Inflammatory macrophage treated with lipopolysaccharide for 4 hours (primary cell): ENCODE measurements at regions not wholly inside any gene's neighbourhood (a gene's known extent, or its start where the extent isn't known, plus 50 kb on each side); places are given as distances from the start of the nearest gene placed in this dataset.
"Not testable (repeated sequence)": the region's sequence is repeated elsewhere in the genome, so short reads cannot be mapped to it uniquely, and the experiment has no call there.

Source experiments
- DNase-seq: peaks from one replicate; pipeline ENCODE4 v3.0.0-alpha.2; 2020

- no peak for DNase-seq
These were observed 139.5 kb upstream of the LRATD1 start for GRCh38 chr2:14492920-14493503.

GRCh38 chr2:14494759-14495158, 137.8 kb upstream of the LRATD1 start:
- no peak for DNase-seq

- DNase-seq: no peak
These were observed 131.5 kb upstream of the LRATD1 start for GRCh38 chr2:14501061-14501460.

DNA sequence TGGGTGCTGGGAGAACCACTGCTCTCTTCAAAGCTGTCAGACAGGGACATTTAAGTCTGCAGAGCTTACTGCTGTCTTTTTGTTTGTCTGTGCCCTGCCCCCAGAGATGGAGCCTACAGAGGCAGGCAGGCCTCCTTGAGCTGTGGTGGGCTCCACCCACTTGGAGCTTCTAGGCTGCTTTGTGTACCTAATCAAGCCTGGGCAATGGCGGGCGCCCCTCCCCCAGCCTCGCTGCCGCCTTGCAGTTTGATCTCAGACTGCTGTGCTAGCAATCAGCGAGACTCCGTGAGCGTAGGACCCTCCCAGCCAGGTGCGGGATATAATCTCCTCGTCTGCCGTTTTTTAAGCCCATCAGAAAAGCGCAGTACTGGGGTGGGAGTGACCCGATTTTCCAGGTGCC, 125.6 kb upstream of the LRATD1 start:
- not testable (repeated sequence) for DNase-seq

GRCh38 chr2:14511541-14511940, 121.0 kb upstream of the LRATD1 start:
- no peak for DNase-seq

DNA sequence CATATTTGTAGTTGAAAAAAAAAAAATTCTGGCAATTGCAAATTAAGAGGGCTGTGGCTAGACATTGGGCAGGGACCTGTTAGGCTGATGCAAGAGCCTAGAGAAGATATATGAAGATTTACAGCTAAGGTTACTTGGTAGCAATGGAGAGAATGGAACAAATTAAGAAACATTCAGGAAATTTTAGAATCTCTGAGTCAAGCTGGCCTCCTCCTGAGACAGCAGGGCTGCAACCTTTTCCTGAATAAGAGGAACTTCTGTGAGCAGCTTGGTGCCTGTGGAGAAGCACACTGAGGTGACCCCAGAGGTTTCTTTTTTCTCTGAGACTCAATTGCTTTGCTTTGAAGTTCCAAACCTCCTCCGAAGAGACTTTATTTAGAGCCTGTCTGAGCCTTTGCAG, 118.6 kb upstream of the LRATD1 start:
- DNase-seq: no peak

- no peak for DNase-seq
These were observed 115.7 kb upstream of the LRATD1 start for GRCh38 chr2:14516844-14517243.

GRCh38 chr2:14517731-14518130, 114.8 kb upstream of the LRATD1 start:
- DNase-seq: no peak

DNA sequence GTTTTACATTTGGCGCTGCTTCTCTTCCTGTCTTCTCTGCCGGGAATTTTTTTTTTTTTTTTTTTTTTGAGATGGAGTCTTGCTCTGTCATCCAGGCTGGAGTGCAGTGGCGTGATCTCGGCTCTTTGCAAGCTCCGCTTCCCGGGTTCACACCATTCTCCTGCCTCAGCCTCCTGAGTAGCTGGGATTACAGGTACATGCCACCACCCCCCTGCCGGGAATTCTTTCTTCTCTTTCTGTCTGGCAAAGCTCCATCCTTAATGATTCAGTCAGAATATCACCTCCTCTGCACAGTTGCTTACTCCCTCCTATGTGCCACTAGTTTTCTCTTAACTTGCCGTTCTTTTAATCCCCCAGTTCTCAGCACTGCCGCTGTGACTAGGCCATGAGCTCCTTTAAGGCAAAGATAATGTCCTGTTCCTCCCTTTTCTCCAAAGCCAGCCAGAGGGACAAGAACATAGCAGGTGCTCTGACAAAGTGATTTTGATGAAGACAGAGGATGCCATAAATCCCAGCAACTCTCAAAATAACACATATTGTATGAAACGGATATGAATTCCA, 112.1 kb upstream of the LRATD1 start:
- DNase-seq: no peak

- DNase-seq: no peak
These were observed 108.3 kb upstream of the LRATD1 start for GRCh38 chr2:14524041-14524802.

DNA sequence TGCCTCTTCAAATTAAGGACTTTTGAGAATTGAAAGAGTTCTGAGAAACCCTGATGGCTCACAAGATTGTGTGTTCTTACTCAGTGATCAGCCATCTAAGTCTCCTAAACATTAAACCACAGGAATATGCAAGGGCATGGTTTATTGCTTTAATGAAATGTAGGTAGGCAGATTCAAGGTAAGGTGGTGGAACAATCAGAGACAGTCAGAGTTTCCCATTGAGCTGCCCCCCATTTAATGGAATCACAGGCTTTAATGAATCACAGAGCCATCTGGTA, 107.8 kb upstream of the LRATD1 start:
- DNase-seq: no peak

- no peak for DNase-seq
These were observed 102.0 kb upstream of the LRATD1 start for GRCh38 chr2:14530506-14530905.

DNA sequence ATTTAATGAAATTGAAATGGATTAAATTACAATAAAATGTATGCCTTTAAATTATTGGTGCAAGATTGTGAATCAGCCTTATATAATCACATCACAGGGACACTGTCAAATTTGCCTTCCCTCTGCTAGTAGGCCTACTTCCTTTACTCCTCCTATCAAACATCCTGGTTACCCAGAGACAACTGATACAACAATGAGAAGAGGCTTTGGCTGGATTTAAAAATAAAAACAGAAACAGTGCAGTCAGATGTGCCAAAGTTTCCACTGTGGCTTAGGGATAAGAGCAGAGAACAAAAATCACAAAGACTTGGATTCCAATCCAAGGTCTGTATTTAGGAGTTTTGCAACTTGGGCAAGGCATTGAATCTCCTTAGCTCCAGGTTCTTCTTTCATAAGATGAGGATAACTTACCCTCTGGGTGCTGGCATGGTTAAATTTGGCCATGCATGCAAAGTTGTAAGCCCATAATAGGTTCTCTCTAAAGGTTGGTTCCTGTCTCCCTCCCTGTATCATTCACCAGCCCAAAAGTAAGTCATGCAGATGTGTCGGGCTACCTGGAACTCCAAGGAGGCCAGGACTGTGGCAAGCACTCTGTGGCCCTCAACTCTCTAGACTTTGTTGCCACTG, 99.3 kb upstream of the LRATD1 start:
- DNase-seq: no peak

DNA sequence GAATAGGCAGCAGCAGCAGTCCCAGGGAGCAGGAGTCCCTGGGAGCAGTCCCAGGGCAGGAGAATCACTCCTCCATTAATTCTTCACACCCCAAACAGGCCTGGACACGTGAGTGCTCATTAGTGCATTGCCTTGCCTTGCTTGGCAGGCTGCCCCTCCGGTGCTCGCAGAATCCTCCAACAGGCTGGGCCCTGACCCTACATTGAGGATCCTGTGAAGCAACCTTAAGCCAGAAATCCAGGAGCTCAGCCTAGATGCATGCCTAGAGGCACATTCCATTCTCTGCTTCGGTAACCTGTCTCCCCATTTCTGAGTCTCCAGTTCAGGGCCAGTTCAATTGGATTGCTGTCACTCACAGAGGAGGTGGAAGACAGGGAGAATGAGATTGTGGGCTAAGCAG, 97.4 kb upstream of the LRATD1 start:
- no peak for DNase-seq

DNA sequence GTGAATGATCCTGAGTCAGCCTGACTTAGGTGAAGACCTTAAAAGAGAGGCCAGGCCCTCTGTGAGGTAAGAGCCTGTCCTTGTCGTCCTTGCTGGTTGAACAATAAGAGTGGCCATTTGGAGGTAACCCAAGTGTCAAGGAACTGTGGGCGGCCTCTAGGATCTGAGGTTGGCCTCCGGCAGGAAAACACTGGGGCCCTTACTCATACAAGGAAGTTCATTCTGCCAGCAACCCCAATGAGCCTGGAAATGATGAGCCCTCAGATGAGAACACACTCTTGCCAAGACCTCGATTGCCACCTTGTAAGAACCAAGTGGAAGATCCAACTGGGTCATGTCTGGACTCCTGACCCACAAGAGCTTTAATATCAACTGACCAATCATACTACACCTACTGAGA, 95.5 kb upstream of the LRATD1 start:
- DNase-seq: no peak

DNA sequence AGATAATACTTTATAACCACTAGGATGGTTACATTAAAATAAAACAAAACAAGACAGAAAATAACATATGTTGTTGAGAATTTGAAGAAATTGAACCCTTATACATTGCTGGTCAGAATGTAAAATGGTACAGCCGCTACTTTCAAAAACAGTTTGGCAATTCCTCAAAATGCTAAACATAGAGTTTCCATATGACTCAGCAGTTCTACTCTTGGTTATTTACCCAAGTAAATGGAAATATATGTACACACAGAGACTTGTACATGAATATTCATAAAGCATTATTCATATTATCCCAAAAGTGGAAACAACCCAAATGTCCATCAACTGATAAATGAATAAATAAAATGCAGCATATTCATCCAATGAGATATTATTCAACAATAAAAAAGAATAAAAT, 92.5 kb upstream of the LRATD1 start:
- DNase-seq: no peak

DNA sequence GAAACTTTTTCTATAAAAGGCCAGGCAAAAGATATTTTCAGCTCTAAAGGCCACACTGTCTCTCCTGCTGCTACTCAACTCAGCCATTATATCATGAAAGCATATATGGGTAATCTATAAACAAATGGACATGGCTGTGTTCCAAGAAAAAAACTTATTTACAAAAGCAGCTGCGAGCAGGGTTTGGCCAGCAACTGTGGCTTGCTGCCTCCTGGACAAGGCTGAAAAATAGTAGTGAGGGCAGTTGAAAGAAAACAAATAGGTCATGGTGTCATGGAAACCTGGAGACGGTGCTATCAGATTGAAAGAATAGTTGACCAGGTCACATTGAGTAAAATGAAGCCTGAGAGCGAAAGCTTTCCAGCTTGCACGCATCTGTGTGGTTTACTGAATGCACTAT, 89.2 kb upstream of the LRATD1 start:
- no peak for DNase-seq

GRCh38 chr2:14544247-14544646, 88.3 kb upstream of the LRATD1 start:
- DNase-seq: no peak

DNA sequence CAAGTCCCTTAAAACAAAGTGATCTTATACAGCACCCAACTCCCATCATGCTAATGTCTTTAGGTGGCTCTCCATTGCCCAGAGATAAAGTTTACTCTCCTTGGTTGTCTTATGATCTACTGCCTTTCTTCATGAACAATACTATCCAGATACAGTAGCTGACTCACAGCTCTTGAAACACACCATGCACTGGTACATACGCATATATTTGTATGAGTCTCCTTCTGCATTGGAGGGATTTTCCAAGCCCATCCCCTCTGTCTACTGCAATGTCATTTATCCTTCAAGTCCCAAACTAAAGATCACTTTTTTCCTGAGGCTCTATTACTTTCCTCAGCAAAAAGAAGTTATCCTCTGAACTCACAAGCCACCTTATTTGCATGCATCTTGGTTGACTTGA, 84.7 kb upstream of the LRATD1 start:
- DNase-seq: no peak

DNA sequence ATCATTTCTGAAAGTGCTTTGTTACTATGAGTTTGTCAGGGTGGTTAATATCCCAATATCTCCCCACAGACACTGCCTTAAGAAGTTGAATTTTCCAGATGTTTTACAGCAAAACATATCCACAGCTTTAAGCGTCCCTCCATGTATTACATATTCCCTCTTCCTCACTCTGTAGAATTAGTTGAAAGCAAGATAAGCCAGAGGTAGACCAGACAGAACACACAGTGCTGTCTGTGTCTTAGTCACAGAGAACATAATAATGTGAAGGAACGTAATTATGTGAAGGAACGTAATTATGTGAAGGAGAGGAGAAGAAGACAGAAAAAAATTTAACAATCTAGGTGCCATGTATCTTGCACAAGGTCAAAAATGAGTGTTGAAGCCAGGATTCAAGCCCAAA, 81.9 kb upstream of the LRATD1 start:
- DNase-seq: no peak

DNA sequence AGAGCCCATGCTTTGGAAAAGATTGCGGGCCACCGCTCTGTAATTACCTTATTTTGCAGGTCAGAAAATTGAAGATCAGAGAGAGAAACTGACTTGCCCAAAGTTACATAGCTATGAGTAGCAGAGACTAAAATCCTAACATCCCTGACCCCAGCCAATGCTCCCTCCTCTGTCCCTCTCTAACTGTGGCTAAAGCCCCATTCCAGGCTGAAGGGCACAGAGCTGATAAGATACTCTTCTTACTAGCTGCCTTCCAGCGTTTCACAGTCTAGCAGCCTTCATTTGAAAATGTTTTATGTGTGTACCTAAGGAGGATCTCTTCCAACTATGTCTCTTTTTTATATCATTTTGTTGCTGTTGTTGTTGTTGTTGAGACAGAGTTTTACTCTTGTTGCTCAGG, 81.4 kb upstream of the LRATD1 start:
- DNase-seq: no peak

DNA sequence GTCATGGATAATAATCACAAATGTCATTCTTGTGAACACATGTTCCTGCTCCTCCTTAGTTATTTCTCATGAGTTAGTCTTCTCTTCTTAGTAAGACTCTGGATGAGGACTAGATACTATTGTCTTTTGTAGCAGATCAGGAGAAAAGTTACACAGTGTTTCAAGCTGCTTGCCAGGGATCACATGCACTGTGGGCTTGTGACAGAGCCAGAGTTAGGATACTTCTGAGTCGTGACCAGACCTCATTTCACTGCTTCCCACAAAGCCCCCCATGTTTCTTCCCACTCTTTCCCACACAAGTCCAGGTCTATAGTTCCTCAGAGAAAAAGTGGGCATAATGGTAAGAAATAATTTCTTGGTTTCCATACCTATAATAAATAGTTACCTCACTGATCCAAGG, 80.2 kb upstream of the LRATD1 start:
- DNase-seq: no peak

DNA sequence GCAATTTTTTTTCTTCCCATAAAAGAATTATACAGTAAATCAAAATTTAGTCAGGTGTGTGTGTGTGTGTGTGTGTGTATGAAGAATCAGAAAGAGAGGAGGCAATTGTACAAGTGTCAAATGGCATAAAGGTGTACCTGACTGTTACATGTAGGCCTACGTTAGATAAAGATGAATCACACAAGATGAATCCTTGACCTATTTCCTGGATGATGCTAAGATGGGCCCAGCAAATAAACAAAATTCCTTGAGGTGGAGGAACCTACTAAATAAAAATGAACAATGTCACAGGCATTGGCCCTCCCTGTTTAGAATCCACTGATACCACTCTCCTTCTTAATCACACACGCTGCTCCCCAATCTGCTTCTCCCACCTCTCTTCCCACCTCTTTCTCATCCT, 79.7 kb upstream of the LRATD1 start:
- no peak for DNase-seq

GRCh38 chr2:14554849-14555545, 77.5 kb upstream of the LRATD1 start:
- DNase-seq: no peak
